WTC11 (cell line): ENCODE measurements at regions not wholly inside any gene's neighbourhood (a gene's known extent, or its start where the extent isn't known, plus 50 kb on each side); places are given as distances from the start of the nearest gene placed in this dataset.

Experiments used
- ATAC-seq: fragments of 200-7000 bp; cut with Tn5 transposase; 2 replicates; pipeline ENCODE4 v1.10.0; 2021; ENCODE audit warnings: mild to moderate bottlenecking, moderate library complexity
- CTCF ChIA-PET: fragments of 300-600 bp; sonication (Branson Sonifier 250); formaldehyde crosslinking; loops from one replicate; lab custom pipeline; 2021; ENCODE audit warnings: antibody characterized with exemption; lab: Charles Lee
- POLR2A ChIA-PET: fragments of 350-600 bp; sonication (Branson Sonifier 250); formaldehyde crosslinking; loops from one replicate; lab custom pipeline; 2021; ENCODE audit warnings: antibody characterized with exemption; lab: Charles Lee
- DNase-seq: peaks from one replicate; pipeline ENCODE4 v3.0.0; 2021; ENCODE audit warnings: low spot score
- H3K27ac Mint-ChIP-seq: 2 replicates; pipeline ENCODE4 v1.8.0; 2021; ENCODE audit warnings: mixed read lengths
- H3K27me3 Mint-ChIP-seq: 2 replicates; pipeline ENCODE4 v1.8.0; 2021; ENCODE audit warnings: low read depth, mild to moderate bottlenecking, moderate library complexity, mixed read lengths
- H3K36me3 Mint-ChIP-seq: 2 replicates; pipeline ENCODE4 v1.8.0; 2021; ENCODE audit warnings: mixed read lengths
- H3K4me1 Mint-ChIP-seq: 2 replicates; pipeline ENCODE4 v1.8.0; 2022; ENCODE audit warnings: mixed read lengths
- H3K4me3 Mint-ChIP-seq: 2 replicates; pipeline ENCODE4 v1.8.0; 2021; ENCODE audit warnings: mild to moderate bottlenecking, moderate library complexity, mixed read lengths
- H3K9me3 Mint-ChIP-seq: 2 replicates; pipeline ENCODE4 v1.8.0; 2021; ENCODE audit warnings: mixed read lengths
- AR ChIP-seq: fragments of 250-450 bp; sonication (Bioruptor Pico); IDR thresholded peaks from 2 replicates; pipeline ENCODE4 v1.9.0; 2021; ENCODE audit warnings: mild to moderate bottlenecking
- CDX4 ChIP-seq: fragments of 250-450 bp; sonication (Bioruptor Pico); IDR thresholded peaks from 2 replicates; pipeline ENCODE4 v1.9.0; 2021; ENCODE audit warnings: moderate library complexity, mild to moderate bottlenecking, inconsistent platforms, borderline replicate concordance
- ELF4 ChIP-seq: sonication (generic); formaldehyde crosslinking; IDR thresholded peaks from 2 replicates; pipeline ENCODE4 v1.8.1; 2022; ENCODE audit warnings: low read depth, mild to moderate bottlenecking, moderate library complexity, missing genetic modification reagents
- FOXK1 ChIP-seq: sonication (generic); formaldehyde crosslinking; IDR thresholded peaks from 2 replicates; pipeline ENCODE4 v1.8.0; 2022; ENCODE audit warnings: mild to moderate bottlenecking, moderate library complexity, missing genetic modification reagents
- FOXP4 ChIP-seq: sonication (generic); formaldehyde crosslinking; IDR thresholded peaks from 2 replicates; pipeline ENCODE4 v1.8.0; 2022; ENCODE audit warnings: mild to moderate bottlenecking, missing genetic modification reagents
- GRHL2 ChIP-seq: fragments of 250-450 bp; sonication (Bioruptor Pico); IDR thresholded peaks from 2 replicates; pipeline ENCODE4 v1.8.0; 2022; ENCODE audit warnings: mild to moderate bottlenecking, moderate library complexity; ENCODE audit not compliant: insufficient replicate concordance, severe bottlenecking
- HMGA2 ChIP-seq: fragments of 250-450 bp; sonication (Bioruptor Pico); IDR thresholded peaks from 2 replicates; pipeline ENCODE4 v1.4.0; 2021; ENCODE audit warnings: mild to moderate bottlenecking, moderate library complexity
- HMGXB4 ChIP-seq: sonication (generic); formaldehyde crosslinking; IDR thresholded peaks from 2 replicates; pipeline ENCODE4 v1.8.1; 2023; ENCODE audit warnings: mild to moderate bottlenecking, moderate library complexity, missing genetic modification reagents
- IRF1 ChIP-seq: sonication (generic); formaldehyde crosslinking; IDR thresholded peaks from 2 replicates; pipeline ENCODE4 v1.8.0; 2023; ENCODE audit warnings: missing genetic modification reagents
- JUN ChIP-seq: sonication (generic); formaldehyde crosslinking; IDR thresholded peaks from 2 replicates; pipeline ENCODE4 v1.8.0; 2023; ENCODE audit warnings: mild to moderate bottlenecking, missing genetic modification reagents
- KAT7 ChIP-seq: sonication (generic); formaldehyde crosslinking; IDR thresholded peaks from 2 replicates; pipeline ENCODE4 v1.8.1; 2023; ENCODE audit warnings: missing genetic modification reagents, mild to moderate bottlenecking, borderline replicate concordance
- MLX ChIP-seq: sonication (generic); formaldehyde crosslinking; IDR thresholded peaks from 2 replicates; pipeline ENCODE4 v1.8.1; 2023; ENCODE audit warnings: mild to moderate bottlenecking, missing genetic modification reagents, moderate library complexity
- MXD4 ChIP-seq: fragments of 250-450 bp; sonication (Bioruptor Pico); IDR thresholded peaks from 2 replicates; pipeline ENCODE4 v1.8.0; 2021; ENCODE audit warnings: mild to moderate bottlenecking, moderate library complexity, borderline replicate concordance
- MYBL2 ChIP-seq: sonication (generic); formaldehyde crosslinking; IDR thresholded peaks from 2 replicates; pipeline ENCODE4 v1.8.1; 2023; ENCODE audit warnings: mild to moderate bottlenecking, moderate library complexity, missing genetic modification reagents
- NR1H2 ChIP-seq: sonication (generic); formaldehyde crosslinking; IDR thresholded peaks from 2 replicates; pipeline ENCODE4 v1.9.0; 2021; ENCODE audit warnings: mild to moderate bottlenecking, moderate library complexity, missing genetic modification reagents
- PRRX2 ChIP-seq: fragments of 250-450 bp; sonication (Bioruptor Pico); IDR thresholded peaks from 2 replicates; pipeline ENCODE4 v1.8.0; 2021; ENCODE audit warnings: mild to moderate bottlenecking
- TEAD1 ChIP-seq: sonication (generic); formaldehyde crosslinking; IDR thresholded peaks from 2 replicates; pipeline ENCODE4 v1.8.0; 2022; ENCODE audit warnings: mild to moderate bottlenecking, missing genetic modification reagents
- USF1 ChIP-seq: sonication (generic); formaldehyde crosslinking; IDR thresholded peaks from 2 replicates; pipeline ENCODE4 v1.8.0; 2022; ENCODE audit warnings: mild to moderate bottlenecking, missing genetic modification reagents
- USF2 ChIP-seq: sonication (generic); formaldehyde crosslinking; IDR thresholded peaks from 2 replicates; pipeline ENCODE4 v1.8.1; 2023; ENCODE audit warnings: mild to moderate bottlenecking, missing genetic modification reagents, moderate library complexity
- ZNF281 ChIP-seq: sonication (generic); formaldehyde crosslinking; IDR thresholded peaks from 2 replicates; pipeline ENCODE4 v1.8.0; 2023; ENCODE audit warnings: mild to moderate bottlenecking, missing genetic modification reagents
- ZNF671 ChIP-seq: fragments of 250-450 bp; sonication (Bioruptor Pico); IDR thresholded peaks from 2 replicates; pipeline ENCODE4 v1.8.0; 2021; ENCODE audit warnings: mild to moderate bottlenecking

GRCh38 chrX:68932611-68933010 lies 103.8 kb downstream of the EFNB1 start:
- H3K27ac Mint-ChIP-seq: no peak overlapping the region
- DNase-seq: no peak
- TF ChIP-seq IRF1: no peak
- TF ChIP-seq USF1: no peak
- no peak for TF ChIP-seq AR (CRISPR knock-in tag)
- TF ChIP-seq FOXP4 (CRISPR knock-in tag): no peak
- TF ChIP-seq MLX (CRISPR knock-in tag): no peak
- TF ChIP-seq CDX4 (CRISPR knock-in tag): no peak
- no peak for TF ChIP-seq ZNF671 (CRISPR knock-in tag)
- TF ChIP-seq JUN (CRISPR knock-in tag): no peak
- no peak for TF ChIP-seq MYBL2 (CRISPR knock-in tag)
- no peak for TF ChIP-seq ELF4
- H3K27me3 Mint-ChIP-seq: peaks cover 2% of the 10 kb centered on the region; the same call in 1 of the 2 replicates
- POLR2A ChIA-PET: no interaction called here
- no peak overlapping the region for H3K4me3 Mint-ChIP-seq
- CTCF ChIA-PET: no interaction called here
- peaks cover 13% of the 10 kb centered on the region for H3K4me1 Mint-ChIP-seq
- no peaks in the 10 kb centered on the region for H3K36me3 Mint-ChIP-seq
- no peak for ATAC-seq
- no peaks in the 10 kb centered on the region for H3K9me3 Mint-ChIP-seq

- no peak overlapping the region for H3K27ac Mint-ChIP-seq
- CTCF ChIA-PET: no interaction called here
- TF ChIP-seq CDX4 (CRISPR knock-in tag) (no peak), HMGXB4 (CRISPR knock-in tag) (no peak), MXD4 (no peak), GRHL2 (no peak), USF2 (CRISPR knock-in tag) (no peak), TEAD1 (CRISPR knock-in tag) (no peak), FOXK1 (CRISPR knock-in tag) (no peak), KAT7 (no peak), ZNF281 (CRISPR knock-in tag) (no peak), NR1H2 (CRISPR knock-in tag) (no peak), HMGA2 (CRISPR knock-in tag) (no peak), PRRX2 (CRISPR knock-in tag) (no peak)
These were observed 102.5 kb downstream of the EFNB1 start for GRCh38 chrX:68931345-68931744.

More at GRCh38 chrX:68931345-68931744, 102.5 kb downstream of the EFNB1 start:
- no peak overlapping the region for H3K4me3 Mint-ChIP-seq
- peaks cover 2% of the 10 kb centered on the region; the same call in 1 of the 2 replicates for H3K27me3 Mint-ChIP-seq
- POLR2A ChIA-PET: no interaction called here
- peaks cover 11% of the 10 kb centered on the region for H3K4me1 Mint-ChIP-seq
- DNase-seq (no peak), ATAC-seq (no peak)
- no peaks in the 10 kb centered on the region for H3K36me3 Mint-ChIP-seq
- no peaks in the 10 kb centered on the region for H3K9me3 Mint-ChIP-seq
